Endometrium (tissue), 2 donors: ENCODE measurements at regions not wholly inside any gene's neighbourhood (a gene's known extent, or its start where the extent isn't known, plus 50 kb on each side); places are given as distances from the start of the nearest gene placed in this dataset.

Experiments
- FAIRE-seq: peaks from 2 replicates; lab custom pipeline; 2012; peaks lifted over from hg19 to GRCh38; lab: Jason Lieb, UNC
- donor health status: control.
- donor health status: control.

GRCh38 chr13:53863520-53863919 is 834.9 kb downstream of the OLFM4 start:
- FAIRE-seq = no peak

DNA sequence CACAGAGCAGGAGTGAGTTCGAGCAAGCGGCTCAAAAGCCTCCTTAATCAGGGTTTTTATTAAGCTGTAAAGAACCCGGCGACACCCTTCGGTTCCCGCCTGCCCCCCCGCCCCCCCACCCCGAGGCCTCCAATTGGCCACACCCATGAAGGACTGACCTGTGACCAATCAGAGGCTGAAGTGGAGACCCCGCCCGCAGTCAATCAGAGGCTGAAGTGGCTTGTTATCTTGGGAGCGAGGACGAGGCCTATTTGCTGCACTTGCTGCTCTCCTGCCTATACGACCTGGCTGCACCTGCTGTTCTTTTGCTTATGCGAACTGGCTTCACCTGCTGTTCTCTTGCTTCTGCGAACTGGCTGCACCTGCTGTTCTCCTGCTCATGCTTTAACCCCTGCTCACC is 844.9 kb downstream of the OLFM4 start:
- no peak for FAIRE-seq

GRCh38 chr13:53878861-53879260 is 850.2 kb downstream of the OLFM4 start:
- FAIRE-seq = no peak

DNA sequence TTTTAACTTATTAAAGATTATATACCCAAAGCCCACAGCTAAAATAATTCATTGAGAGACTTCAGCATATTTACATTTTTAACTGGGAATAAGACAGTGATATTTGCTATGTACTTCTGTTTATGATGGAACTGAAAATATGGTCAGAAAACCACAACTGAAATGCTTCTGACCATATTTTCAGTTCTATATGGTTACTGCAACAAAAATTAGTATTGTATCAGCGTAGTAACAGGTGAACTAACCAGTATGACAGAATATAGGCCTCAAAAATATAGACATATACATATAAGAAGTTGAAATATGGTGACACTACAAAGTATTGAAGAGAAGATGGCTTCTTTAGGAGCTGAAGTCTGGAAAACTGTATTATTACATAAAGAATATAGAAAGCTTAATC is 857.4 kb downstream of the OLFM4 start:
- no peak for FAIRE-seq

- no peak for FAIRE-seq
Measured at GRCh38 chr13:53890696-53891095, 862.1 kb downstream of the OLFM4 start.

GRCh38 chr13:53901593-53901992 is 873.0 kb downstream of the OLFM4 start:
- no peak for FAIRE-seq

DNA sequence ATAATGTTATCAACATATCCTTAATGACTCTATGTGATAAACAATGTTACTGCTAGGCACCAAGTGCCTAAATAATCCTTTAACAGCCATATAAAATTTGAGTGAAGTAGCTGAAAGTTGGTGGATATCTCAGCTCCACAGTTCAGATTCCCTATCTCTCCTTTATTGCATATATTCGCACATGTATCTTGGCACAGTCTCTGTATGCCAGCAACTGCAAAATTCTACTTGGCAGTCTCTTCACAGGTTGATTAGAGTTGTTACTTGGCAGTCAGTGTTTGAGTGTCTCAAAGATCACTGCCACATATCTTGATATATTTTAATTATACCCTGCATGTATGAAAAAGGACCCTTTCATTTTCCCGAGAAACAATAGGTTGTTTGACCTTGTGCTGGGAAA is 879.3 kb downstream of the OLFM4 start:
- FAIRE-seq = no peak

DNA sequence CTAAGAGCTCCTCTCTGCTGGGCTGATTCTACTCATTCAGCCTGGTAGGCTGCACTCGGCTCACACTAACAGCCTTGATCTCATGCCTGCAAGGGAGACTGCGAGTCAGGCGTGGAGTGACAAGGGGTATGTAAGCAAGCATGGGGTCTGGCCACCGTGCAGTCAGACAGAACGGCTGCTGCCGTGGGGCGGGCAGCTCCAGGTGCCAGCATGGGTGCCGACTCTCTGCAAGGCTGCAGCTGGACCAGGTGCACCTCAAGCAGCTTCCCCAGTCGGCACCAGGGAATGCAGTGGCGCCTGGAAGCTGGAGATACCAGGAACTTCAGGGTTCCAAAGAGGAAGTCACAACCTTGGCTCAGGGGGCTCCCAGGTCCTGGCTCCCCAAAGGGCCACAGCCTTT is 892.3 kb downstream of the OLFM4 start:
- no peak for FAIRE-seq

- FAIRE-seq = no peak
Measured at GRCh38 chr13:53921473-53921872, 892.9 kb downstream of the OLFM4 start.

- FAIRE-seq = no peak
Measured at GRCh38 chr13:53941588-53942190, 913.1 kb downstream of the OLFM4 start.

DNA sequence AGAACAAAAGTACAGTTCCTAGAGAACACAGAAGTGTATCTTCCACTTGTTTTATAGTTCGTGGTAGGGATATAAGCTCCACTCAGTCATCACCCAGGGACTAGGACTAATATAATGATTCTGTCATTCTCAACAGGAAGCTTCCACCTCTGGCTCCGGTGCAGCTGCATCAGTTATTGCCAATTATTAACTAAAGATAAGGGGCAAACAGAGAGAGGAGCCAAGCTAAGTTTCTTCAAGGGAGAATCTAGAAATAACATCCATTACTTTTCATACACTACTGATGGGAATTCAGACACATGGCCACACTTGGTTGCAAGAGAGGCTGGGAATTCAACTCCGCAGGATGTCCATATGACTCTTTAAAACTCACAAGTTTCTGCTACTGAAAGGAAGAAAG is 917.9 kb downstream of the OLFM4 start:
- no peak for FAIRE-seq

DNA sequence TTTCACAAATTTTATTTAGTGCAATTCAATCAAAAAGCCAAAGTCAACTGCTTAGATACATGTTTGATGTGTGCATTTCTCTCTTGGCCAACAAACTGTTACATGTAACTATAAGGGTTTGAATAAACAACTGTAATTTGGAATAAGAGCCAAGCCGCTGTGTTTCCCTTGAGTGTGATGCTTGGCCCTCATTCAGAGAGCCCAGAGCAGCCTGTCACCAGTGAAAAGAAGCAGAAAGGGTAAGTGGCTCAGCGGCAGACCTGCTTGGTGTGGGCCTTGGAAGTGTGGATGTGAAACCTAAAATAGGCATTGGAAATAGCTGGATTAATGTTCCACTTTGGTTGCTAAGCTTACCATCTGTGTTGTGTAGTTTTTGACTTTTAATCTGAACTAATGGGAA is 924.6 kb downstream of the OLFM4 start:
- FAIRE-seq = no peak
